ENCODE measurements at regions not wholly inside any gene's neighbourhood (a gene's known extent, or its start where the extent isn't known, plus 50 kb on each side); places are given as distances from the start of the nearest gene placed in this dataset.
"Not testable (repeated sequence)": the region's sequence is repeated elsewhere in the genome, so short reads cannot be mapped to it uniquely, and the experiment has no call there.

GRCh38 chr9:91021656-91022055 lies 220.0 kb downstream of the SYK start:
- not testable (repeated sequence) for DNase-seq (ENCODE audit: low spot score)

- DNase-seq (ENCODE audit: low spot score) = no peak
Measured at GRCh38 chr9:91023741-91024140, 222.1 kb downstream of the SYK start.

GRCh38 chr9:91024841-91025240 lies 223.2 kb downstream of the SYK start:
- no peak for DNase-seq (ENCODE audit: low spot score)

GRCh38 chr9:91025856-91026255 lies 224.2 kb downstream of the SYK start:
- DNase-seq (ENCODE audit: low spot score) = no peak

GRCh38 chr9:91026266-91026665 lies 224.6 kb downstream of the SYK start:
- no peak for DNase-seq (ENCODE audit: low spot score)

GRCh38 chr9:91027005-91027404 lies 225.4 kb downstream of the SYK start:
- no peak for DNase-seq (ENCODE audit: low spot score)

- DNase-seq (ENCODE audit: low spot score) = no peak
Measured at GRCh38 chr9:91028166-91028827, 226.7 kb downstream of the SYK start.

GRCh38 chr9:91029650-91030361 lies 228.2 kb downstream of the SYK start:
- DNase-seq (ENCODE audit: low spot score) = no peak

- no peak for DNase-seq (ENCODE audit: low spot score)
Measured at GRCh38 chr9:91032121-91032531, 230.5 kb downstream of the SYK start.

- no peak for DNase-seq (ENCODE audit: low spot score)
Measured at GRCh38 chr9:91033270-91033669, 231.7 kb downstream of the SYK start.

- DNase-seq (ENCODE audit: low spot score) = no peak
Measured at GRCh38 chr9:91033797-91034196, 232.2 kb downstream of the SYK start.

GRCh38 chr9:91034521-91034920 lies 232.9 kb downstream of the SYK start:
- no peak for DNase-seq (ENCODE audit: low spot score)

GRCh38 chr9:91034976-91035824 lies 233.6 kb downstream of the SYK start:
- DNase-seq (ENCODE audit: low spot score) = no peak

- DNase-seq (ENCODE audit: low spot score) = no peak
Measured at GRCh38 chr9:91035825-91036208, 234.2 kb downstream of the SYK start.

GRCh38 chr9:91036356-91036755 lies 234.7 kb downstream of the SYK start:
- no peak for DNase-seq (ENCODE audit: low spot score)

- peak; percentile 89 for DNase-seq (ENCODE audit: low spot score)
Measured at GRCh38 chr9:91036826-91037510, 235.3 kb downstream of the SYK start.

GRCh38 chr9:91037511-91038482 lies 236.2 kb downstream of the SYK start:
- DNase-seq (ENCODE audit: low spot score) = peak; percentile 27

- no peak for DNase-seq (ENCODE audit: low spot score)
Measured at GRCh38 chr9:91038483-91039124, 237.0 kb downstream of the SYK start.

- no peak for DNase-seq (ENCODE audit: low spot score)
Measured at GRCh38 chr9:91039125-91039834, 237.7 kb downstream of the SYK start.

GRCh38 chr9:91039835-91040140 lies 238.2 kb downstream of the SYK start:
- no peak for DNase-seq (ENCODE audit: low spot score)
